GM12892 (cell line): ENCODE measurements at regions not wholly inside any gene's neighbourhood (a gene's known extent, or its start where the extent isn't known, plus 50 kb on each side); places are given as distances from the start of the nearest gene placed in this dataset.

ENCODE experiments used
- POLR2A ChIP-seq: IDR thresholded peaks from 2 replicates; pipeline ENCODE4 v1.6.1; 2011; ENCODE audit warnings: low read depth, low read length, control low read depth
- POLR2AphosphoS5 ChIP-seq: IDR thresholded peaks from 2 replicates; pipeline ENCODE4 v1.6.1; 2011; ENCODE audit warnings: low read depth, low read length, control low read depth
- TAF1 ChIP-seq: IDR thresholded peaks from 2 replicates; pipeline ENCODE4 v1.6.1; 2011; ENCODE audit warnings: low read depth, mild to moderate bottlenecking, control low read depth, low read length, borderline replicate concordance

DNA sequence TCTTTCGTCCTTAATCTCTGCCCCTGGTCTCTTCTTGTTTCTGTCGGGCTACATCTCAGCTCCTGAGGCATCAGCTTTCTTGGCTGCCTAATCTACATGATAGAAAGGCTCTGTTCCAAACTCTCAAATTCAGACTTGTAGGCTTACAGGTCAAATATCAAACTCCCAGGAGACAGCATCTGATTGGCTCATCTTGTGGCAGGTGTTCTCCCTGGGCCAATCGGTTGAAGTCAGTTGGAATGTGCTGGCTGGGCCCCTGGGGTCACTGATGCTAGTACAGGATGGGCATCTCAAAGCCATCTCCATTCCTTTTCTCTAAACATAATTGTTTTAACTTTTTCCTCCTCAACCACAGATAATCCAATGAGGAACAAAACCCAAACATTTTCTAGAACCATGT lies 198.7 kb downstream of the CNTN3 start:
- TF ChIP-seq POLR2A (no peak), TAF1 (no peak), POLR2AphosphoS5 (no peak)
